HL-60 (cell line): ENCODE measurements at regions not wholly inside any gene's neighbourhood (a gene's known extent, or its start where the extent isn't known, plus 50 kb on each side); places are given as distances from the start of the nearest gene placed in this dataset.

Experiments
- DNase-seq, 2 experiments: peaks; one replicate each; pipeline ENCODE4 v3.0.0-alpha.2; 2010 to 2020; ENCODE audit warnings: low read depth in 1 of 2, low spot score in 1 of 2
- H3K27ac ChIP-seq: fragments of 250-450 bp; sonication (Bioruptor Pico); replicated peaks from 2 replicates; pipeline ENCODE4 v1.5.1; 2020; ENCODE audit warnings: mild to moderate bottlenecking, moderate library complexity
- H3K27me3 ChIP-seq: fragments of 250-450 bp; sonication (Bioruptor Pico); 2 replicates; pipeline ENCODE4 v1.5.1; 2021; ENCODE audit warnings: mild to moderate bottlenecking, moderate library complexity; ENCODE audit not compliant: insufficient read depth, poor library complexity, severe bottlenecking
- H3K4me3 ChIP-seq: replicated peaks from 2 replicates; pipeline ENCODE4 v1.5.1; 2011; ENCODE audit warnings: mild to moderate bottlenecking, control low read depth, low read length; ENCODE audit not compliant: insufficient read depth
- CTCF ChIP-seq: IDR thresholded peaks from one replicate; pipeline ENCODE4 v1.5.1; 2011; ENCODE audit warnings: low read length, control low read depth, inconsistent platforms; ENCODE audit not compliant: insufficient read depth
- GABPA ChIP-seq: IDR thresholded peaks from 2 replicates; pipeline ENCODE4 v1.6.1; 2012; ENCODE audit warnings: low read depth
- POLR2AphosphoS5 ChIP-seq: IDR thresholded peaks from 2 replicates; pipeline ENCODE4 v1.6.1; 2012; ENCODE audit warnings: low read depth
- REST ChIP-seq: IDR thresholded peaks from 2 replicates; pipeline ENCODE4 v1.6.1; 2012; ENCODE audit warnings: low read depth; ENCODE audit not compliant: insufficient replicate concordance
- SPI1 ChIP-seq: IDR thresholded peaks from 2 replicates; pipeline ENCODE4 v1.6.1; 2012; ENCODE audit warnings: low read depth, mild to moderate bottlenecking, borderline replicate concordance

- Histone ChIP-seq H3K4me3 (no peak overlapping the region), H3K27me3 (no peaks in the 10 kb centered on the region), H3K27ac (no peak overlapping the region)
- DNase-seq, result no peak
- no peak for TF ChIP-seq REST
- TF ChIP-seq POLR2AphosphoS5, result no peak
- TF ChIP-seq CTCF, result no peak
- TF ChIP-seq SPI1, result no peak
- TF ChIP-seq GABPA, result no peak
These were observed 262.5 kb downstream of the GALR1 start for GRCh38 chr18:77512152-77512551.

GRCh38 chr18:77517901-77518300 lies 268.3 kb downstream of the GALR1 start:
- Histone ChIP-seq H3K27ac (no peak overlapping the region), H3K4me3 (no peak overlapping the region), H3K27me3 (no peaks in the 10 kb centered on the region)
- no peak for DNase-seq
- TF ChIP-seq SPI1, result no peak
- TF ChIP-seq CTCF, result no peak
- TF ChIP-seq GABPA, result no peak
- TF ChIP-seq REST, result no peak
- TF ChIP-seq POLR2AphosphoS5, result no peak

GRCh38 chr18:77520767-77521166 lies 271.1 kb downstream of the GALR1 start:
- DNase-seq, result no peak
- TF ChIP-seq SPI1 (no peak), REST (no peak), GABPA (no peak), POLR2AphosphoS5 (no peak), CTCF (no peak)
- H3K27ac ChIP-seq, result no peak overlapping the region
- no peak overlapping the region for H3K4me3 ChIP-seq
- no peaks in the 10 kb centered on the region for H3K27me3 ChIP-seq
